HuH-7 (cell line): ENCODE measurements at regions not wholly inside any gene's neighbourhood (a gene's known extent, or its start where the extent isn't known, plus 50 kb on each side); places are given as distances from the start of the nearest gene placed in this dataset.
"Not testable (repeated sequence)": the region's sequence is repeated elsewhere in the genome, so short reads cannot be mapped to it uniquely, and the experiment has no call there.

Source experiments
- DNase-seq: peaks from one replicate; pipeline ENCODE4 v3.0.0; 2011; ENCODE audit warnings: low spot score

DNA sequence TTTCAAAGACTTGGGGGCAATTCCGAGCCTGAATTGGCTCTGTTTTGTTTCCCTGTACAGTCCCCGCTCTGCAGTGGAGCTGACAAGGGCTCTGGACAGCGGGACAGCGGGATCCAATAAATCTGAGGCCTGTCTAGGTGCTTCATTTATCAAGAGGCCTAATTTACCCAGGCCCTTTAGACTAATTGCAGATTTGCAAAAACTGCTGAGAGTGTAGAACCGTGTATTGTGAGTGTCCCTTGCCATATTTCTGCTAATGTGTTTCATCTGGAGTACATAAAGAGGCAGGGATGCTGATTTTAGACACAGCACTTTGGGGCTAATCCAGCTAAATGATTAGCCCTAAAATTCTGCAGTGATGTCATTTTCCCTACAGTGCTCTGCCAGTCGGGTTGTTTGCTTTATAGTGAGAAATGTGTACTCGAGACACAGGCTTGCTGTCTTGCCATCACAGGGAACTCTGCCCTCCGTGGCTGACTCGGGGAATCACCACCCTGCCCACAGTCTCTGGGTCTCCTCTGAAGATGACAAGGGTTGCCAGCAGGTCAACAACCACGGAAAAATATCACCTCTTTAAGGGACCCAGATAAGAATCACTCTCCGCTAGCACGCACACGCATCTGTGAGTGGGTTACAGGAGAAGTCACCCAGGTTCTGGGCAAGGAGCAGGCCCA is 592.0 kb downstream of the BNC2 start:
- DNase-seq = no peak

DNA sequence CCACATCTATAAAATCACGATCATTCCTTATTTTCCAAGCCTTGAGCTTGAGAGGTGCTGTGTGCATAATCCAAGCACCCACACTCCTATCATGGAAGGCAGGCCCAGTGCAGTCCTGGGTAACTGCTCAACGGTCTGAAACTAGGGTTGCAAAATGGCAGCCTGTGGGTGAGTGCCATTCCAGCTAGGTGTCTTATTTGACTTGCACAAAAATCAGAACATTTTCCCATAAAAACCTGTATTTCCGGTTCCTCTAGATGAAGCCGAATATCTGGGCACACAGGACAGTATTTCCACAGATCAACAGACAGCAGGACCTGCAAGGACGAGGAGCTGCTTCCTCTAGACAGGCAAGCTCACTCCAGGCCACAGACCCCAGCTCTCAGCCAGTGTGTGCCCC is 588.8 kb downstream of the BNC2 start:
- DNase-seq = no peak

DNA sequence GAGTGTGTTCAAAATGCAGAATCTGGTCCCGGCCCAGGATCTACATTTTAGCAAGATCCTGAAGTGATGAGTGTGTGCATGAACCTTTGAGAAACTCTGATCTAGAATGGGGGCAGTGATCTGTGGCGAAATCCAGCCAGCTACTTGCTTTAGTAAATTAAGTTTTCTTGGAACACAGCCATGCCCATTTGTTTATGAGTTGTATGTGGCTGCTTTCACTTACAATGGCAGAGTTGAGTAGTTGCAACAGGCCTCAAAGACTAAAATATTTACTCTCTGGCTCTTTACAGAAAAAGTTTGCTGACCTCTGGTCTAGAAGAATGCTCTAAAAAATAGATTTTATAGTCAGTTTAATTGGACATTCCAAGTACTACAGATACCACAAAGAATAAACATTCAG is 588.3 kb downstream of the BNC2 start:
- no peak for DNase-seq

DNA sequence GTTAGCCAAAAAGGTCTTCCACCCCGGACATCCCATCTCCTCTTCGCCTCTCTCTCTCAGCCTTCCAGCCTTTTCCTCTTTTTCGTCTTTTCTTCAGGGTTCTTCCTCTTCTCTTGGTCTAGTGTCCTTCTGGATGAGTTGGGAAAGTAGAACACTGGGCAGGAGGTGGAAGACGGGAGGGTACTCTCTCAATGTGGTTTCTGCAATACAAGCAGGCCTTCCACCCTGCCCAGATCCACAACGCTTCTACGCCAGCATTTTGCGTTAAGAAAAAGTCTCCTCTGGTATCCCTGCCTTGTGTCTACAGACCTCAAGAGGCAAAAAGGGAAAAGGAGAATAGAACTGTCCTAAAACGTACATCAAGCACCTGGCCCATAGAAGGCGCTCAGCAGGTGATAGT is 587.8 kb downstream of the BNC2 start:
- DNase-seq = no peak

DNA sequence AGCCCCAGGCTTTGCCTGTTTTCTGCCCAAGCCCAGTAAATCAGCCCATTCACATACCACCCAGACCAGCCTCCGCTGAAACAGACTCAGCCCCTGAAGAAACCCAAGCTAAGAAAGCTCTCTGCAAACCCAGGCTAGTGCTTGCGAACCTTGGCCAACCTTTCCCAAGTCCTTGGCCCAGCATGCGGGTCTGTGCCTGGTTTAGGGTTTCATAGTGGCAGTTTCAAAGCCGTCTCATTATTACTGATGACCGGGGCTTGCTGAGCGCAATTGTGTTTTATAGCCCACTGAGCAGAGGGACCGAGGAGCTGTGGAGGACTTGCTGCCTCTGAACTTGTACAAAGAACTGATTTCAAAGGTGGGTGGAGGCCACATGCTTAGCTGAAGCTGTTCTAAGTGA is 584.3 kb downstream of the BNC2 start:
- DNase-seq = no peak

DNA sequence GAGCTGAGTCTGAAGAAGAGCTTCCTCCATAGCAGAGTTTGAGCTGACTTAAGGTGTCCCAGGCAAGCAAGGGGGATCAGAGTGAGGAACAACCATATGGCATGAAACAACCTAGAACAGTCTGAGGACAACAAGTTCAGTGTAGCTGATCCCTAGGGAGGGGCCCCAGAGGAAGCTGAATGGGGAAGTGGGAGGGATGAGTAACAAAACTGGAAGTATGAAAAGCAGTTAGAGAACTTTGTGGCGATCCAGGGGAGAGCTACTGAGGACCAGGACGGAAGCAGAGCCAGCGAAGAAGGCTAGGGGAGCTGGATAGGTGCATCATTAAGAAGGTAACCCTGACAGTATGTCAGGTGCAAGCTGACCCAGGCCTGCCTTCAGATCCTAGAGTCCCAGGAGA is 580.8 kb downstream of the BNC2 start:
- DNase-seq = no peak

DNA sequence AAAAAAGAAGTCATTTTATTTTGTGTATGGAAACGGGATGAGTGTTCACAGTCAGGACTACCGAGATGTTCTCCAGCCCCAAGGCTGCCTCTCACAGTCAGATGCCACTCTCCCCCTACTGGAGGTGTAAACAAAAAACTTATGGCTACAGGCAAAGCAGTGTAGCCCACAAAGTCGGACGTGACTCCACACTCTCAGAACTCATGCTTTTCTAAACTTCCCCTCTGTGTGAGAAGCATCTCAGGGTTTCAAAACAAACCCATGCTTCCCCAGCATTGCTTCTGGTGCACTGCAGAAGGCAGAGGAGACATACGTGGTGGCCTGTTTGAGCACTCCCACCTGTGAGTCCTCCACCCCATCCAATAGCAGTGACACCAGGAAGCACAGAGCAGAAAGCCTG is 580.3 kb downstream of the BNC2 start:
- DNase-seq = no peak

DNA sequence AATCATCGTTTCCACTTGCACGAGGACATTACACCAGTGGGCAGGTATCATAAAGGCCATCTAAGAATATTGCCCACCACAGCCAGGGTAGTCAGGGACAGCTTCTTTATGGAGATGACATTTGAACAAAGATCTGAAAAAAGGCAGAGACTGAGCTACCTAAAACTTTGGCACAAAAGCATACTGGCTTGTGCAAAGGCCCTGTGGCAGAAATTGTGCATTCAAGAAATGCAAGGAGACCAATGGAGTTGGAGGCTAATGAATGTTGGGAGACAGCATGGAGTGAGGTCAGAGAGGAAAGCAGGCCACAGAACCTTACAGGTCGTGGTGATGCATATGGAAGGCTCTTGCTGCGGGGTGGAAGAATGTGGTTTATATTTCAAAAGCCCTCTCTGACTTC is 578.5 kb downstream of the BNC2 start:
- DNase-seq = no peak

DNA sequence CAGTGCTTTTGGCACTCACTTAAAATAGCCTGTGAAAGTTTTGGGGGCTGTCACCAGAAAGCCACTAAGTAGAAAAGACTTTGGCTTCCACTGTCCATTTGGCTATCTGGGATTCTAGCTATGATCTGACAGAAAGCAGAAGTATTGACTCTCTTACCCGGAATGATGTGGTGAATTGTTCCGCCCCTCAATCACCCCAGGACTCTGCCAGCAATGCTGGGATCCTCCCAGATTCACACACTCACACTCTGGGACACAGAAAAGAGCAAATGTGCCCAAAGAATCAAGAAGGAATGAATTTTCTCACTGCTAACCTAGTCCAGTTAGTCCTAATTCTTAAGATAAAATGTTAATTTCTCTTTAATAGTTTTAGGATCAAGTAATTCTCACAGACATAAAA is 576.9 kb downstream of the BNC2 start:
- DNase-seq = no peak

DNA sequence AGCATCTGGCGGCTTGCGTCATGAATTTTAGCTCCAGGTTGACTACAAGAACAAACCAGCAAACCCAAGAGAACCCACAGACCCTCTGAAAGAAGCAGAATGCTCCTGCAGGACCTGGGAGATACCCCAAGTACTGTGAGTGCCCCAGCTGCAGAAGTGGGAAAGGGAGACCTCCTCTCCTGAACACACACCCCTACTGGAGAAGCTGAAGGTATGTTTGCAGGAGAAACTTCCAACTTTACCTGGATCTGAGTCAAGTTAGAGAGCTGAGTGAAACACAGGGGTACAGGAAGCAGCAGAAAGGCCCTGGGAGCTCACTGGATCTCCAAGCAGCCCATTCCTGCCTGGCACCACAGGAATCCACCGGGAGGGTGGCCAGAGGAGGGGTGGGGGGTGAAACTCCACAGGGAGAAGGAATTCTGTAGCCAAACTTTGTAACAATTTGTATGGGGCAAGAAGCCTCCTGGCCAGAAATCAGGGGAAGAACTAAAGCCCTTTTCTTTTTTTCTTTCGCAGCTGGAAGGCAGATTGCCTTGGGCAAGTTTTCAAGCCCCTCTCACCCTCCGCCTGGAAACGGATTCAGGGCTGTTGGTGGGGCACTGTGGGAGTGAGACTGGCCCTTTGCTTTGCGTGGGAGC is 576.2 kb downstream of the BNC2 start:
- no peak for DNase-seq

DNA sequence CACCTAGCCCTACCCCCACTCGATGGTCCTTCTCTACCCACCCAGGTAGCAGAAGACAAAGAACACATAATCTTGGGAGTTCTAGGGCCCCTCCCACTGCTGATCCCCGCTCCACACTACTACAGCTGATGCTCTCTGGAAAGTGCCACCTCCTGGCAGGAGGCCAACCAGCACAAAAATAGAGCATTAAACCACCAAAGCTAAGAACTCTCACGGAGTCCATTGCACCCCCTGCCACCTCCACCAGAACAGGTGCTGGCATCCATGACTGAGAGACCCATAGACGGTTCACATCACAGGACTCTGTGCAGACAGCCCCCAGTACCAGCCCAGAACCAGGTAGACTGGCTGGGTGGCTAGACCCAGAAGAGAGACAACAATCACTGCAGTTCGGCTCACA is 575.5 kb downstream of the BNC2 start:
- not testable (repeated sequence) for DNase-seq

DNA sequence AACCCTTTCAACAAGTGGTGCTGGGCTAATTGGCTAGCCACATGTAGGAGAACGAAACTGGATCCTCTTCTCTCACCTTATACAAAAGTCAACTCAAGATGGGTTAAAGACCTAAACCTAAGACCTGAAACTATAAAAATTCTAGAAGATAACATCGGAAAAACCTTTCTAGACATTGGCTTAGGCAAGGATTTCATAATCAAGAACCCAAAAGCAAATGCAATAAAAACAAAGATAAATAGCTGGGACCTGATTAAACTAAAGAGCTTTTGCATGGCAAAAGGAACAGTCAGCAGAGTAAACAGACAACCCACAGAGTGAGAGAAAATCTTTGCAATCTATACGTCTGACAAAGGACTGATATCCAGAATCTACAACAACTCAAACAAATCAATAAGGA is 571.1 kb downstream of the BNC2 start:
- DNase-seq = not testable (repeated sequence)

DNA sequence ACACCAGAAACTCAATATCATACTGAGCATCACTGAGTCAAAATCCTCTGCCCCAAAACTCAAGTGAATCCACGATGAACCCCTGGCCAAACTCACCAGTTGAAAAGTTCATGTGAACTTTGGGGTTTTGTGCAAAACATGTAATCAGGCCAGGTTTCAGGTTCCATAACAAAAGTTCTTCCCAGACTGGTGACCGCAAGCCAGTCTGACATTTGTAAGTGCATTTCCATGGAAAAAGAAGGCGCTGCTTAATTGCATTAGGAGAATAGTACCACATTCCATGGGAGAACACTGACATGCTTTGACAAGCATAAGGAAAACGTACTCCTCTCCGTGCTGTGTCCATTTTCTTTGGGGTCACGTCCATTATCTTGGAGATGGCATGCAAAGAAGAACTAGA is 567.0 kb downstream of the BNC2 start:
- DNase-seq = no peak

DNA sequence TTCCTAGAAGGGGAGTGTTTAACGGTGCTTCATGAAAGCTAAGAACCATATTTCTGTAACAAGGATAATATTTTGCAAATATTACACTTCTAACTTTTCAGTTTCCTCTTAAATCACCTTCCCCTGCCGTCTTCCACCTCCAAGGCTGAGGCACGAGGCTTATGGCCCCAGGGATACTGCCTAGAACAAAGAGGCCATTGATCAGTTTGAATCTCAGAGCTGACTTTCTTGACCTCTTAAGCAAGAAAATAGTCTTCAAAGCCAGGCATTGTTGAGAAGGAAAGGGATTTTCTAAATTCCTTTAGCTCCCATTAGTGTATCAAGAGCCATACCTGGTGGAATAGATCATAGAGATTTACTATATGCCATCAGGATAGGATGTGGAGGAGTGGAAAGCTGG is 566.2 kb downstream of the BNC2 start:
- no peak for DNase-seq

DNA sequence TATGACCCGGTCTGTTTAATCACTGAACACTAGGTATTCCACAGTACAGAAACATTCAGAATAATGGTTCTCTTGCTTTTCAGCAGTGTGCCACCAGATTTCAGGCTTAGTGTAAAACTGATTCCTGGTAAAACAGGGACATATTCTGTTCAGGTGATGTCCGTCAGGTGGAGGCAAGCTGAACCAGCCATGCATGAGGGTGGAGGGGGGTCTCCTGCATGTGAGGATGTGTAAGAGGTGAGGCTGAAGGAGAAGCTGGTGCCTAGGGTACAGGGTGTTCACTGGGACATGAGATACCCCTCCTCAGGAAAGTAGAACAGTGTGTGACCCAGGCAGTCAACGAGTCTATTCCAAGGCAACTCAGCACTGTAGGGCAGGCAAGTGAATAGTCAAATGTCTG is 563.9 kb downstream of the BNC2 start:
- no peak for DNase-seq

DNA sequence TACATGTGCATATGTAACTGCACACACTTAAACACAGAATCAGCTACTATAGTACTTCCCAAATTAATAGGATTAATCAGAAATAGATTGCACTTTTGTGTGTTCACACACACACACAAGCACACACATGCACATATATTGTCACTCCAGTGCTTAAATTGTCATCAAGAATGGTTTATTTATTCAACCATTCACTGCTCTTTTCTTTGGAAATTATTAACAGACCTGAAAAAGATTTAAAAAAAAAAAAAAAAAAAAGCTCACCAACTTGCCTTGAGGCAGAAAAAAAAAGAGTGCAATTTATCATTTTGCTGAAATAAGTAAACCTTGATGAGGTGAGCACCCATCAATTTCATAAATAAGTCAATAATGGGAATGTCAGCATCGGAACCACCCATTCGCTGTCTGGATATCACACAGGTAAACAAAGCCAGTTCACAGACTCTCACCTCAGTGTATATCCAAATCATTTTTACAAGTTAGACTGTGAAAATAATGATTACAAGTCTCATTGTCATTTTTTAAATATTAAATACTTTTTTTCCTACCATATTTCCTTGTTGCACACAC is 562.8 kb downstream of the BNC2 start:
- no peak for DNase-seq

DNA sequence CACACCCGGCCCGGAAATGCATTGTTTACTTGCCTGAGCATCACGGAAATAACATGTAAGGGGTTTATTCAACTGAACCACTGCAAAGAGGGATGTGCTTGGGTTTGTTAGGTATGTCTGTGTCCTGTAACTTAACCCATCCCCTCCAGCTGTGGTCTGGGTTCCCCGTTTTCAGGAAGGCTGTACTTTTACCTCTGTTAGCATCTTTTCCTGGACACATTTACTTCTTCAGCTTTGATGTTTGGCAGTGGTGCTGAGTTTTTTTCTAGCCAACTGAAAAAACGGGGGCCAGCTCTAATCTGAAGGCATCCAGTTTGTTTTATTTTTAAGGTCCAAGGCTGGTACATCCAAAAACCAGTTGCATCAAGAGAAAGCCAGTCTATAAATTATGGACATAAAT is 561.8 kb downstream of the BNC2 start:
- DNase-seq = no peak

DNA sequence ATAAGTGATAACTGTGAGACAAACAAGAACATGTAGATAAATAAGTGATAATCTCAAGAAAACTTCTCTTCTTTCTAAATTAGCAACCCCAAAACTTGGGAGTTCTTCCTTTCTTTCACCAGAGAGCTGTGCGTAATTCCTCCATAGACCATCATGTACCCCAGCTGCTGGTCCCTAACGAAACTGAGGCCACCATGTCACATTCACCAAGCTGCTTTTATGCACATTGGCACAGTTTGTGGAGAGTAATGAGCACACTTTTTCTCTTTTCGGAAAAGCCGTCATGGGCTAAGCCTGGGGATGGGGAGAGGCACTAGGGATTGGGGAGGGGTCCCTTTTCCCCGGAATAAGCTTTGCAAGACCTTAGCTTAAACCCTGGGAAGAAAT is 561.4 kb downstream of the BNC2 start:
- DNase-seq = no peak

DNA sequence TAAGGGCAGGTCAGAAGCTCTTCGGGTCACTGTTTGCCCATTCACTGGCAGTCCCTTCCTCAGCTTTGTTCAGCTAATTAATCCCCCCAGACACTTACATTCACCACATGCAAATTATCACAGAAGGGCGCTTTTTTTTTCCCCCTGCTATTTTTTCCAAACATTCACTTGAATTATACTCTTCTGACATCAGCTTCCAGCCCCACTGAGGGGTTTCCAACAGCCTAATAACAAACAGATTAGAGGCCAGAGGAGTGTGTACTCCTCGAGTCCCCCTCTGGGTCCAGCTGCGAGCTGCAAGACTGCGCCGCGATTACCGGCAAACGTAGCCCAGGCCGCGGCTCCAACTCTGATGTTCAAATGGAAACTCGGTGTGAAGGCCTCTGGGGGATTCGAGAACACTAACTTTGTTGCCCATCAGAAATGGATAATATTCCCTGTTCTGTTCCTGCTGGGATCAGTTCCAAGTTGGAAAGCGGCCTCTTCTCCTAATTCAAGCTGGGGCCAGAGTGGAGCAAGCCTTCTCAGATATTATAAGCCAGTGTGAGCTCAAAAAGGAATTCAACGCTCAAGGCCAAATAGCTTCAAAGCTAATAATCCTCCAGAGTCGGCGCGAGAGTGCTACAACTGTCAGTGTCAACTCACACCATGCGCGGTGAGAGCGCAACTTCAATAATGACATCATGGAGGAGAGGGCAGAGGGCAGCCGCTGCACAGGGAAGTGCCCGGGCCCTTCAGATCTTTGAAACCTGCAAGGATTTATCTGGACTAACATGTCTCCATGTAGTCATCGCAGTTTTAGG is 560.8 kb downstream of the BNC2 start:
- DNase-seq = no peak

DNA sequence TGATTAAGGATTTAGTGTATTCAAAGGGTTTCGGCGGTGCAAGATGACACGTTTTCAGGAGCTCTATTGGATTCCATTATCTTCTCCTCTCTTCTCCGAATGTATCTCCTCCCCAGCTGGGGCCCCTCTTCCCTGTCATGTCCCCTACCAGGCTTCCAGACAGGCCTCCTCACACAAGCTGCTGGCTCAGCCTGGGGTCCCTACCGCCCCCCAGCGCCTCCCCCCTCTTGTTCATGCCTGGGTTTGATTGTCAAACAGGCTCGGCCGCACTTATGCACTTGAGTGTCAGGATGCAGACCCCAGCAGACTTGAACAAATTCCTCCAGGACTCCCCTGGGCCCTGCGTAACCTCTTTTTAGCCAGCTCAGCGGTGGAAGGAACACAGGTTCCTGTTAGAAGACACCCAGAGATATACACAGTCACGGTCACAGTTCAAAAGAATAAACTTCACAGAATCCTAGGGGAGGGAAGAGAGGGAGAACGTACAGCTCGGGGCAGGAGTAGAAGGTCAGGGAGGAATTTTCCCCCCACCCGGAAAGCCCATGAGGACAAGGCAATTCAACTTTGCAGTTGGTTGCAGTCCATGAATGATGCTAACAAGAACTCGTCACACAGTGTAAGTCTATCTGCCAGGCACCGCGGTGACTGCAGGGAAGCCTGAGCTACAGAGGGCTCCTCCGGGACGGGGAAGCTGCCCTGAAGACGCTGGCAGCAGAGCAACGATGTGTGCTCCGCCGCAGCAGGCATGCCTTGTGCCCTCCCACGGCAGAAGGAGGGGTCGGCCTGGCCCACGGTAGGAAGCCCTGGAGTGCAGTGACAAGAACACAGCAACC is 560.0 kb downstream of the BNC2 start:
- no peak for DNase-seq

DNA sequence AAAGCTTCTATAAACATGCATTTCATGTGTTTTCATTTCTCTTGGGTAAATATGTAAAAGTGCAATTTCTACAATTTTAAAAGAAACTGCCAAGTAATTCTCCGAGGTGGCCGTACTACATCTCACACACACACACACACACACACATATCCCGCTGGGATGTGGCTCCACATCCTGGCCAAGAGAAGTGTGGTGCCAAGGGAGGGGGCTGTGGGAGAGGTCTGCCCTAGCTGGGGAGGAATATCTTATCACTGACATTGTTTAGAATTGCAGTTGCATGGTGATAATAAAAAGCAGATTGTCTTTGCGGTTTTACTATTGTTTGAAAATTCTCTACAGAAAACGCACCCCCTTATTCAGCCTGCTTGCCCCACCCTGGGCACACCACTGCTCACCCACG is 558.4 kb downstream of the BNC2 start:
- no peak for DNase-seq

DNA sequence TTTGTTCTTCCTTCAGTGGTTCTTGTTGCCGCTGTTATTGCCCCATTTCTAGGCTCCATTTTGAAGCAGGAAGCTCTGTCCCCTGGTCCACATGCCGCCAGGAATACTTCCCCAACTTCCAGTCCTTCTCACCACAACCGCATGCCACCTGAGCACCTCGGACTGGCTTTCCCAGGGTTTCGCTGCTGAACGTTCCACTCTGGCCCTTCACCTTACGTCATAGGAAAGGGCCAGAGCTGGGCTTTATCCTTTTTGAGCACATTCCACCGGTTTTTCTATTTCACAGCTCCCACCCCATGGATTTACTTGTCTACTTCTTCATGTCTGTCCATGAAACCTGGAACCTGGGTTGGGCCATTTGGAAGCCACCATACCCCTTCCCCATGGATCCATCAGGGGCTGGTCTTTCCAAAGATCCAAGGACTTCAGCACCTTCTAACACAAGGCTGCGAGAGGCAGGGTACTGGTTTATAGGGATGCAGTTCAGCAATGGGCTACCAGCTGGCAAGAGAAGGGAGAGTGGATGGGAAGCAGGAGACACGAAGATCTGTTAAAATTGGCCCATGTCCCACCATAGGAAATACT is 557.4 kb downstream of the BNC2 start:
- no peak for DNase-seq
